IMR-90 (cell line): ENCODE measurements at regions not wholly inside any gene's neighbourhood (a gene's known extent, or its start where the extent isn't known, plus 50 kb on each side); places are given as distances from the start of the nearest gene placed in this dataset.

ENCODE experiments used
- ATAC-seq: fragments of 200-7000 bp; cut with Tn5 transposase; 2 replicates; pipeline ENCODE4 v1.9.1; 2020; ENCODE audit warnings: low read depth, mild to moderate bottlenecking, moderate library complexity
- BruUV-seq: library from RNA; stranded (reverse); fragments of 400-500 nt; replicated peaks from 2 replicates; lab custom pipeline; 2021; lab: Mats Ljungman, UMichigan
- CTCF ChIA-PET: fragments of 300-600 bp; formaldehyde crosslinking; extraction: SDS; loops from one replicate; lab custom pipeline; 2021; ENCODE audit warnings: antibody characterized with exemption; lab: Yijun Ruan, JAX
- POLR2A ChIA-PET: fragments of 300-600 bp; sonication (Branson Sonifier 250); formaldehyde crosslinking; loops from one replicate; lab custom pipeline; 2022; ENCODE audit warnings: antibody characterized with exemption; ENCODE audit not compliant: unreplicated experiment; lab: Charles Lee
- DNase-seq: peaks from one replicate; pipeline ENCODE4 v3.0.0; 2013
- H2AFZ ChIP-seq: replicated peaks from 2 replicates; pipeline ENCODE3; 2013; ENCODE audit warnings: low read length, mild to moderate bottlenecking; ENCODE audit not compliant: poor library complexity
- H2AK5ac ChIP-seq: 2 replicates; pipeline ENCODE4 v1.6.1; 2013; ENCODE audit warnings: low read depth, low read length, inconsistent platforms
- H2AK9ac ChIP-seq: replicated peaks from 2 replicates; pipeline ENCODE3; 2013; ENCODE audit warnings: mild to moderate bottlenecking, low read depth, low read length, moderate library complexity; ENCODE audit not compliant: poor library complexity
- H2BK120ac ChIP-seq: 2 replicates; pipeline ENCODE4 v1.6.1; 2013; ENCODE audit warnings: low read depth, low read length, inconsistent platforms
- H2BK15ac ChIP-seq: 3 replicates; pipeline ENCODE4 v1.6.1; 2013; ENCODE audit warnings: low read depth, low read length, inconsistent platforms
- H2BK20ac ChIP-seq: 2 replicates; pipeline ENCODE4 v1.6.1; 2013; ENCODE audit warnings: low read depth, mild to moderate bottlenecking, inconsistent platforms, low read length, moderate library complexity
- H2BK5ac ChIP-seq: 2 replicates; pipeline ENCODE4 v1.6.1; 2013; ENCODE audit warnings: mild to moderate bottlenecking, low read depth, low read length, inconsistent platforms; ENCODE audit not compliant: poor library complexity, severe bottlenecking
- H3K14ac ChIP-seq: replicated peaks from 2 replicates; pipeline ENCODE4 v1.6.1; 2013; ENCODE audit warnings: low read depth, low read length, inconsistent platforms
- H3K18ac ChIP-seq: 2 replicates; pipeline ENCODE4 v1.6.1; 2013; ENCODE audit warnings: low read depth, low read length, control low read depth
- H3K23ac ChIP-seq: 2 replicates; pipeline ENCODE4 v1.6.1; 2013; ENCODE audit warnings: low read depth, low read length, inconsistent platforms
- H3K27ac ChIP-seq: 2 replicates; pipeline ENCODE4 v1.5.1; 2013; ENCODE audit warnings: mild to moderate bottlenecking, control low read depth, low read length; ENCODE audit not compliant: insufficient read depth
- H3K27me3 ChIP-seq: 2 replicates; pipeline ENCODE4 v1.6.1; 2013; ENCODE audit warnings: low read length; ENCODE audit not compliant: control insufficient read depth, insufficient read depth
- H3K36me3 ChIP-seq: 2 replicates; pipeline ENCODE4 v1.6.1; 2013; ENCODE audit warnings: low read length, mixed read lengths; ENCODE audit not compliant: control insufficient read depth, insufficient read depth
- H3K4ac ChIP-seq: 2 replicates; pipeline ENCODE4 v1.6.1; 2013; ENCODE audit warnings: low read depth, low read length, inconsistent platforms
- H3K4me1 ChIP-seq: 2 replicates; pipeline ENCODE4 v1.6.1; 2013; ENCODE audit warnings: low read length, mixed read lengths; ENCODE audit not compliant: control insufficient read depth, insufficient read depth
- H3K4me2 ChIP-seq: 2 replicates; pipeline ENCODE4 v1.6.1; 2013; ENCODE audit warnings: low read depth, mild to moderate bottlenecking, control low read depth, low read length, moderate library complexity
- H3K4me3 ChIP-seq: 2 replicates; pipeline ENCODE4 v1.5.1; 2013; ENCODE audit warnings: low read depth, mild to moderate bottlenecking, control low read depth, low read length, moderate library complexity; ENCODE audit not compliant: insufficient read depth
- H3K56ac ChIP-seq: 2 replicates; pipeline ENCODE4 v1.6.1; 2013; ENCODE audit warnings: low read length, inconsistent platforms; ENCODE audit not compliant: insufficient read depth; ENCODE audit errors: extremely low read depth
- H3K79me1 ChIP-seq, 2 experiments: 2 replicates each; pipeline ENCODE4 v1.6.1; 2013; ENCODE audit warnings: low read length in 2 of 2, inconsistent platforms in 1 of 2, low read depth in 1 of 2
- H3K9ac ChIP-seq: 2 replicates; pipeline ENCODE4 v1.6.1; 2013; ENCODE audit warnings: low read depth, low read length, control low read depth
- H3K9me1 ChIP-seq: 2 replicates; pipeline ENCODE4 v1.6.1; 2013; ENCODE audit warnings: low read length, inconsistent platforms; ENCODE audit not compliant: insufficient read depth
- H3K9me3 ChIP-seq: 2 replicates; pipeline ENCODE4 v1.6.1; 2013; ENCODE audit warnings: low read length; ENCODE audit not compliant: control insufficient read depth, insufficient read depth
- H4K20me1 ChIP-seq: 2 replicates; pipeline ENCODE4 v1.6.1; 2013; ENCODE audit warnings: low read length, inconsistent platforms; ENCODE audit not compliant: insufficient read depth
- H4K5ac ChIP-seq: 2 replicates; pipeline ENCODE4 v1.6.1; 2013; ENCODE audit warnings: mild to moderate bottlenecking, low read depth, low read length, control low read depth
- H4K8ac ChIP-seq, 2 experiments: 2 replicates each; pipeline ENCODE4 v1.6.1; 2013; ENCODE audit warnings: low read depth in 2 of 2, low read length in 2 of 2, control low read depth in 1 of 2, inconsistent platforms in 1 of 2
- H4K91ac ChIP-seq: 2 replicates; pipeline ENCODE4 v1.6.1; 2013; ENCODE audit warnings: low read depth, low read length, inconsistent platforms; ENCODE audit not compliant: insufficient read depth
- CEBPB ChIP-seq: IDR thresholded peaks from 2 replicates; pipeline ENCODE4 v1.6.1; 2012; ENCODE audit warnings: low read depth, low read length, improper control_type of control experiment
- CTCF ChIP-seq: conservative IDR thresholded peaks from 2 replicates; pipeline ENCODE4 v1.5.1; 2012; ENCODE audit warnings: mild to moderate bottlenecking, low read depth, low read length, improper control_type of control experiment
- ELK1 ChIP-seq: fragments of 150-350 bp; IDR thresholded peaks from 2 replicates; pipeline ENCODE4 v1.6.1; 2016; ENCODE audit warnings: low read depth, mild to moderate bottlenecking, low read length, moderate library complexity, borderline replicate concordance
- FOS ChIP-seq: fragments of 150-350 bp; IDR thresholded peaks from 2 replicates; pipeline ENCODE4 v1.6.1; 2016; ENCODE audit warnings: low read depth, low read length
- MAFK ChIP-seq: IDR thresholded peaks from 2 replicates; pipeline ENCODE4 v1.6.1; 2012; ENCODE audit warnings: low read depth, low read length, improper control_type of control experiment
- NFE2L2 ChIP-seq: fragments of 150-350 bp; IDR thresholded peaks from 2 replicates; pipeline ENCODE4 v1.6.1; 2016; ENCODE audit warnings: low read depth, mild to moderate bottlenecking, low read length
- RAD21 ChIP-seq: IDR thresholded peaks from 2 replicates; pipeline ENCODE4 v1.6.1; 2012; ENCODE audit warnings: low read length, improper control_type of control experiment
- RCOR1 ChIP-seq: IDR thresholded peaks from 2 replicates; pipeline ENCODE4 v1.6.1; 2012; ENCODE audit warnings: mild to moderate bottlenecking, low read length, improper control_type of control experiment; ENCODE audit not compliant: insufficient replicate concordance
- SMC3 ChIP-seq: fragments of 150-350 bp; IDR thresholded peaks from 2 replicates; pipeline ENCODE4 v1.6.1; 2016; ENCODE audit warnings: low read depth, mild to moderate bottlenecking, antibody characterized with exemption, low read length, moderate library complexity
- WGBS, 2 experiments: methylation state at CpG; one replicate each; pipeline versions ENCODE4 v1.1.5 to v1.1.7; 2013; ENCODE audit warnings: missing lambda C conversion rate in 2 of 2; ENCODE audit not compliant: insufficient read length in 1 of 2; ENCODE audit errors: extremely low coverage in 2 of 2; 5-methylcytosine and 5-hydroxymethylcytosine counted together
- dilution Hi-C: fragments of 300-500 bp; cut with HindIII; formaldehyde crosslinking; loops from one replicate; pipeline ENCODE4 v1.14.3; 2018; ENCODE audit warnings: low sequenced_read_pairs; ENCODE audit not compliant: unreplicated experiment
- in situ Hi-C: fragments of 300-500 bp; cut with MboI; formaldehyde crosslinking; loops from 3 replicates; pipeline ENCODE4 v1.14.3; 2019; ENCODE audit warnings: low sequenced_read_pairs, inconsistent platforms, mixed read lengths
- intact Hi-C: fragments of 100-400 bp; cut with micrococcal nuclease; formaldehyde crosslinking; loops from 2 replicates; pipeline ENCODE4 v1.10.0; 2022

- Histone ChIP-seq H3K4me2 (no peak overlapping the region), H2AFZ (no peak overlapping the region), H3K4me1 (no peaks in the 10 kb centered on the region), H4K5ac (no peak overlapping the region), H2AK5ac (no peak overlapping the region), H3K36me3 (no peaks in the 10 kb centered on the region), H3K9me3 (no peaks in the 10 kb centered on the region), H4K91ac (no peak overlapping the region), H3K27ac (no peak overlapping the region), H3K27me3 (no peaks in the 10 kb centered on the region), H3K14ac (no peak overlapping the region), H3K79me1 (no peaks in the 10 kb centered on the region), H3K56ac (no peak overlapping the region), H2BK20ac (no peak overlapping the region), H2BK15ac (no peak overlapping the region), H2AK9ac (no peak overlapping the region), H3K4me3 (no peak overlapping the region), H3K4ac (no peak overlapping the region), H3K23ac (no peak overlapping the region), H4K20me1 (no peaks in the 10 kb centered on the region), H4K8ac (no peak overlapping the region), H3K9ac (no peak overlapping the region), H3K18ac (no peak overlapping the region), H2BK5ac (no peak overlapping the region), H3K9me1 (no peaks in the 10 kb centered on the region), H2BK120ac (no peak overlapping the region)
- DNase-seq (no peak), ATAC-seq (no peak)
- TF ChIP-seq RCOR1: no peak
- no peak for TF ChIP-seq MAFK
- no peak for TF ChIP-seq SMC3
- TF ChIP-seq CEBPB: no peak
- TF ChIP-seq CTCF: no peak
- TF ChIP-seq ELK1: no peak
- no peak for TF ChIP-seq FOS
- TF ChIP-seq RAD21: no peak
- TF ChIP-seq NFE2L2: no peak
- intact Hi-C loops: no loop called here
- BruUV-seq: no TSS peak
- dilution Hi-C loops: no loop called here
- in situ Hi-C loops: no loop called here
- ChIA-PET CTCF (no interaction called here), POLR2A (interaction anchor here (0.6 kb wide), 1 partner anchor 319 kb away, joined by 3 read pairs; the partner anchor contains the start of gene HS3ST3B1)
- WGBS, 2 experiments: no CpG with 5 or more reads among the region's 3 CpGs
These were observed 87.4 kb upstream of the COX10 start for GRCh38 chr17:13981881-13982280.
